ELF-1 (cell line): ENCODE measurements at regions not wholly inside any gene's neighbourhood (a gene's known extent, or its start where the extent isn't known, plus 50 kb on each side); places are given as distances from the start of the nearest gene placed in this dataset.
"Not testable (repeated sequence)": the region's sequence is repeated elsewhere in the genome, so short reads cannot be mapped to it uniquely, and the experiment has no call there.

Experiments
- DNase-seq: peaks from one replicate; pipeline ENCODE4 v3.0.0-alpha.2; 2016; ENCODE audit warnings: low read depth, low spot score

- DNase-seq = no peak
Measured at GRCh38 chr10:108039821-108040584, 875.5 kb upstream of the SORCS1 start.

GRCh38 chr10:108037061-108037460, 872.6 kb upstream of the SORCS1 start:
- no peak for DNase-seq

- DNase-seq = no peak
Measured at GRCh38 chr10:108036265-108036664, 871.8 kb upstream of the SORCS1 start.

- no peak for DNase-seq
Measured at GRCh38 chr10:108034829-108035228, 870.3 kb upstream of the SORCS1 start.

- not testable (repeated sequence) for DNase-seq
Measured at GRCh38 chr10:108033518-108033917, 869.0 kb upstream of the SORCS1 start.

GRCh38 chr10:108031505-108031904, 867.0 kb upstream of the SORCS1 start:
- no peak for DNase-seq

GRCh38 chr10:108014902-108015177, 850.3 kb upstream of the SORCS1 start:
- no peak for DNase-seq

GRCh38 chr10:108014145-108014901, 849.8 kb upstream of the SORCS1 start:
- DNase-seq = no peak

- no peak for DNase-seq
Measured at GRCh38 chr10:108005627-108006026, 841.1 kb upstream of the SORCS1 start.

GRCh38 chr10:108003576-108003975, 839.1 kb upstream of the SORCS1 start:
- no peak for DNase-seq

- no peak for DNase-seq
Measured at GRCh38 chr10:108003061-108003460, 838.6 kb upstream of the SORCS1 start.

GRCh38 chr10:108000365-108000764, 835.9 kb upstream of the SORCS1 start:
- no peak for DNase-seq

GRCh38 chr10:107994621-107995270, 830.2 kb upstream of the SORCS1 start:
- DNase-seq = no peak

- DNase-seq = no peak
Measured at GRCh38 chr10:107986571-107986970, 822.1 kb upstream of the SORCS1 start.

GRCh38 chr10:107984581-107984980, 820.1 kb upstream of the SORCS1 start:
- DNase-seq = no peak

- no peak for DNase-seq
Measured at GRCh38 chr10:107984149-107984548, 819.6 kb upstream of the SORCS1 start.

- no peak for DNase-seq
Measured at GRCh38 chr10:107978455-107978854, 813.9 kb upstream of the SORCS1 start.

GRCh38 chr10:107971973-107972372, 807.5 kb upstream of the SORCS1 start:
- DNase-seq = no peak

- no peak for DNase-seq
Measured at GRCh38 chr10:107971411-107971810, 806.9 kb upstream of the SORCS1 start.

GRCh38 chr10:107970512-107970911, 806.0 kb upstream of the SORCS1 start:
- no peak for DNase-seq

GRCh38 chr10:107969936-107970335, 805.4 kb upstream of the SORCS1 start:
- DNase-seq = no peak

- no peak for DNase-seq
Measured at GRCh38 chr10:107966826-107967225, 802.3 kb upstream of the SORCS1 start.
